ENCODE measurements at regions not wholly inside any gene's neighbourhood (a gene's known extent, or its start where the extent isn't known, plus 50 kb on each side); places are given as distances from the start of the nearest gene placed in this dataset.
A peak's percentile ranks its signal among the peaks of the same experiment; 100 is the strongest.

DNA sequence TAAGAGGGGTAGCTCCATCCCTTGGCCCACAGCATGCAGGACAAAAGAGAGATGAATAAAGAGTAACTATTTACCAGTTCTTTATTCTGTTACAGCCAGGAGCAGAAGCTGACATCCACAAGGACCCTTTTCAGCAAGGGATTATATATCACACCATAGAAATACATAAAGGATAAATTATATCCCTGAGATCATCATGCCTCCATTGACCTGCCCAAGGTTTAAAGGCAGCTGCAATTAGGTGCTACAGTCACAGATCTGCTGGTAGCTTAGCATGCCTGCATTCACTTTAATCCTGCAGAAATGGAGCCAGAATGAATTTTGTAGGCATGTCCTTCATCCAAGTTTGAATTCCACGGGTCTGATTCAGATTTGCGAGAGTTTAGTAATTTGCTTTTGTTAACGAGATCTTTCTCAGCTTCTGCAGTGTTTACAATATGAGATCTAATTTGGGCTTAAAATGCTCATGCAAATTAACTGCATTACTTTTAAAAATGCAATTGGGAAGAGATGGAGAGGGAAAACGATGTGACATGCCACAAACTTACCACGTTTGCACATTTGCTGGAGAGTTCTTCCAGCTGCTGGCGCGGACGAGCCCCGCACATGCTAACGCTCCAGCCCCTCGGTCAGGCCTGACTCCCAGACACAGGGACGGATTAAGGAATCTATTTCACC is 327.0 kb upstream of the NOCT start:
- DNase-seq (ENCODE audit: low spot score), result no peak

DNA sequence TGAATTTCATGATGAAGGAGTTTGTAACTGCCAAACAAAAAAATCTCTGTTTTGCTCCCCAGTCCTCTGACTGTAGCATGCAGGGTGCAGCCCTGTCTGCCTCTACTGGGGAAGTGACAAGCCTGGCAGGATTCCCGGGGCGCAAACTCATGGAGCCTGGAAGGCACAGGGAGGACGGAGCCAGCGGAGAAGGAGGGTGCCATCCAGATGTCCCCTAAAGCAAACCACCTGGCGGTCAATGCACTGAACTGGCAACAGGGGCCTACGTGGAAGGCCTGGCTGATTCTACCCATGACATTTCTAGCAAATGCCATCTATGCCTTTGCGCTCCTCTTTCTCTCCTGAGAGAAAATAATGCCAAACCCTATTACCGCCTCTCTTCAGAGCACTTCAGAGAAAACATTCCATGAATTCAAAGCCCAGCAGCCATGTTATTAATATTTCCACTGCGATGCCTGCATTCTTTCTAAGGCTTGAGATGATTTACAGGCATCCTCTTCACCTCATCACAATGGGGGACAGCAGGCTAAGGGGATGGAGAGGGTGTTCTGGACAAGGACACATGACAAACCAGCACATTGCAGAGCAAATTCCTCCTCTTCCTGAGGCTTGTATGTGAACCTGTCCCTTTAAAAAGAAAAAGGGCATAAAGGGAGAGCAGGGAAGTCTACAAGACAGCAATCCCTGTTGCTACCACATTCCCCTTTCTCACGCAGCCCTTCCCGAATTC is 329.3 kb upstream of the NOCT start:
- no peak for DNase-seq (ENCODE audit: low spot score)

DNA sequence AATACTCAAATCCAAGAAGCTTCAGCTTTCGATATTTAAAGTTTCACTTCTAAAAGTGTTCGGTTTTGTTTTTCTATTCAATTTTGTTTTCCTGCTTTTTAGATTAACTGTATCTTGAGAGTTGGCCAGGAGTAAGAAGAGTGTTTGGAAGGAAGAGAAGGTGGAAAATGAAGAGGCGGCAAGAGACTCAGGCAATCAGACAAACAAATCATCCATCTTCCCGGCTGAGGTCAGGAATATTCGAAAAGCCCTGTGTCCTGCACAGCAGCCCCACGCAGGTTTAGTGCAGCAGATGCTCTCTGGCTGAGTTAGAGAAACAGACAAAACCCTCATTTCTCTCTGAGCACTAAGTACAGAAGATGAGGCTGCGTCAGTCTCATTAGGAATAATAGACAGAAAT is 330.3 kb upstream of the NOCT start:
- no peak for DNase-seq (ENCODE audit: low spot score)

DNA sequence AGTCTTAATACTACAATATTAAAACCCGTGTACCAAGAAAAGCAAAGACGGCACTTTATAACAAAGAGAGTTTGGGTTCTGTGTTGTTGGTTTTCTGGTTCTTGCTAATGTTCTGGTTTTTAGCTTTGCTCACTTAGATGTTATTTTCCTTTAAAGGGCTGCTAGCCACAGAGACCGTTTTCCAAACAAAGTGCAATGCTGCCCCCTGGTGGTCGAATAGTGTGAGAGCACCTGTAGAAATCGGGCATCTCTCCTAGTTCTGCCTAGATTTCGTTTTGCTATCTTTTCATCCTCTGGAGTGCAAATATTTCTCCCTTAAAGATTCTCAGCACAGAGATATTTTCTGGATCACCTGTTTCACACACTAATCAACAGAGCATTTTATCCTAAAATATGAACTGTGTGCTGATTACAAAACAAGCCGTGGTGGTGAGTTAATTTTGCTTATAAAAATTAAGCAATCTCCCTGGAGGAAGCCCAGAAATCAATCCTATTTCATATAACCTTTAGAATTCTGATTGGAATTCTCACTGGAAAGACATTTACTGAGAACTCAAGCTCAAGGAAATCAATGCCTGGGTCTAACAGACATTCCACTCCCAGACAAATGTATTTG is 334.5 kb upstream of the NOCT start:
- peak; percentile 85 for DNase-seq (ENCODE audit: low spot score)

DNA sequence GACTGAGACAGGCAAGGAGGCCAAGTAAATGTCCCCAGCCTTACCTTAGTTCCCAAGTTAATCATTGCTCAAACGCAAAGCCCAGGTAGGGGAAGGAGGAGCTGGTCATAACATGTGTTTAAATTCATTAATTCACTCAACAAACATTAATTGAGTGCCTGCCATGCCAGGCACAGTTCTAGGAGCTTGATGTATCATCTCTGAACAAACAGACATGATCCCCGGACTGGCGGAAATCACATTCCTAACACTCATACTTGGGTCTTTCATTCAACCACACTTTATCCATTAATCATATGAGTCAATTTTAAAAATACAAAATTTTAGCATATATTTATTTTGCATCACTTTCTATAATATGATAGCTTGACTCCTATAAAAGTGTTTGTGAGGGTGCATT is 335.3 kb upstream of the NOCT start:
- no peak for DNase-seq (ENCODE audit: low spot score)

DNA sequence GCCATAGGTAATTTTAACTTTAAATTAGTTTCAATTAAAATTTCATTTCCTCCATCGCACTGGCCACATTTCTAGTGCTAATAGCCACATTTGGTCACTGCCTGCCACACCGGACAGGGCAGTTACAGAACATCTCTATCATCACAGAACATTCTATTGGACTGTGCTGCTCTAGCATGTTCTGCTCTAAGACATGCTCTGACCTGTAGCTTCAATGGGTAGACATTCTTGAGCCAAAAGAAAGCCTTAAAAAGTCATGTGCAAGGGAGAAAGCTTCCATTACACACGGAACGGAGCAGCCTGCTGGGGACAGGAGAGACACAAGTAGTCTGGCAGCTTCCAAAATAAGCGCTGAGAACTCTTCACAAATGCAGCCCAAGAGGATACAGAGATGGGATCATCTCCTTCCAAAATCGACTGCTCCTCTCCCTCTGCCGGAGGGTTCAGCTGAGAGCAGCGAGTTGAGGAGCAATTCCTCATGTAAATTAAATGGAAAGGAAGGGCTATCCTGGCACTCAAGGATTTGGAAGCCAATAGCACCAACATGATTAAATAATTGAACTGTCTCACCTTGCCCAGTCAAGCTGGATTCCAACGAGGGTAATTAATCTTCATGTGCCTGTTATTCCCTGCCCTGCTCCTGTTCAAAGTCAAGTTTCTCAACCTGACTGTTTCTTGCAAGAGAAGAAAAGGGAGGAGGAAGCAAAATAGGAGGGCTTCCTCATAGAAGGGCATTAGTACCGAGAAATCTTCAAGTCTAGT is 336.4 kb upstream of the NOCT start:
- DNase-seq (ENCODE audit: low spot score), result no peak

DNA sequence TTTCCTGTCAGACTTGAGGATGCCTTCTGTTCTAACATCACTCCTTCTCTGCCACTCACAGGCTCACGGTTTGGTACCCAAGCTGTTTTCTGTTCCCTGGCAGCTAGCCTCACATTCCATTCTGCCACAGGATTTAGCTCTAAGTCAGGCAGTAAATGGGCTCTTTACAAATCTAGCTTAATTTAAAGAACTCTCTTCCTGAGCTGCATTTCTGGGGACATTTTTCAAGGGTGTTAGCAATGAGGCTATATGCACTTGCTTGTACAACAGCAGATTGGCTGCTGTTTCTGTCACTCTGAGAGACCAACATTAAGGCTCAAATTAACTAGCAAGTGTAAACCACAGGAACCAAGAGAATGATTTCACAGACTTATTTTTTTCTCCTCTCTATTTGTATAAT is 337.8 kb upstream of the NOCT start:
- DNase-seq (ENCODE audit: low spot score), result no peak

DNA sequence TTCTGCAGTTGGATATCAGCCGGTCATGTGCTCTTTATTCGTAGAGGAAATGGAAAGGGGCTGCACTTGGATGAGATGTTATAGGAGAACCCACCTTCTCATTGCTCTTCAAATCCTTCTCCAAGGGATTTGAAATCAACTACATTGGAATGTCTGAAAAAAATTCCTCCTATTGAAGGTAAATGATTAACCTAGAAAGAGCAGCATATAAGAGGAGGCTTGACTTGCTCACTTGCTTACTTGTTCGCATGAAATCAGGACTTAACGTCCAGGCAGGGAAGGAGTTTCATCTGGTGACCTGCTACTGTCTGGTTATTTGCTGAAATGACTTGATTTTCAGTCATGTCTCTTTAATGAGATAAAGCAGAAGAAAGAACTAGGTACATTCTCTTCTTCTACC is 338.4 kb upstream of the NOCT start:
- DNase-seq (ENCODE audit: low spot score), result no peak

DNA sequence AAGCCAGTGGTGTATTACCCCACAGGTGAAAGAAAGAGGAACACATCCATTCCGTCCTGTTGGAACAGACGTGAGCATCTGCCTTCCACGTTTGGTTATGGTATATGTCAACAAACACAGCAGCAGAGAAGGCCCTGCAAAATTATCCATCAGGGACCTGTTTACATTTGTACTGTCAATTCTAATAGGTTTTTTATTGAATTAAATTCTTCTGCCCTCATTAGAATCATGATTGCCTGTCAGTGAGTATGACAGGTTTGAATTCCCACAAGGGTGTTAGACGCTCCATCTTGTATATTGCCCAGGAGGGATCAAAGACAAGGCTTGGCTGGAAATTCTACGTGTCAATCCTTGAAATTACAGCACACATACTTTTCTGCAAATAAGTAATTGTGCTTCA is 339.9 kb upstream of the NOCT start:
- no peak for DNase-seq (ENCODE audit: low spot score)

DNA sequence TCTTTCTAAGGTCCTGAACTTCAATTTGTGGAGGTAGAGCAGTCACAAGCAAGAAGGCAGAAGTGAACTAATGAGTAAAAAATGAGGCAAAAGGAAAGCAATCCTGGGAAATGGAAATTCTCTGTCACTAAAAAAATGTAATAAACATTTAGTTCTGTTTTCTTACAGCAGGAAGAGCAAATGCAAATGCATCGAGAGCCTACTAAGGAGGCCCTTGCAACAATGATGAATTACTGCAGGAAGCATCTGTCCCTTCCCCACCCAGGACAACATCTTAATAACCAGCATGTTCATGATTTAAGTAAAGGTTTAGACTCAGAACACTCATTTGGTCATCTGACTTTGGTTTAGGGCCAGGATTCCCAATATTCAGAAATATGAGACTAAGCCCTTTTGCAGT is 341.4 kb upstream of the NOCT start:
- no peak for DNase-seq (ENCODE audit: low spot score)

DNA sequence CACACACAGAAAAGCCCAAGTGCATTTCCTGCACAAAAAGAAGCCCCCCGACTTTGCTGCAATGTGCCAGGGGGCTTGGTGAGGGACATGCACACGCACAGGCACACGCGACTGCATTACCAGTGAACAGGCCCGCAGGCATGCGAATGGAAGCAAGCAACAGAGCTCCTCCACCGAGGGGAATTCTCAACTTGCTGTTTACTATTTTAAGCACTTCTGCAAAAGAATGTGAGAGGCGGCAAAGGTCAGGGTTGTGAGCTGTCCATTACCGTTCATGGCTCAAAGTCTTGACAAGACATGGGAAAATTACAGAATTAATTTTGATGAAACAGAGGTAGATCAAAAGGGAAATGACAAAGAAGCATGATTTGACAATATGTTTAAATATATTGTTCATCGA is 342.5 kb upstream of the NOCT start:
- DNase-seq (ENCODE audit: low spot score), result no peak

DNA sequence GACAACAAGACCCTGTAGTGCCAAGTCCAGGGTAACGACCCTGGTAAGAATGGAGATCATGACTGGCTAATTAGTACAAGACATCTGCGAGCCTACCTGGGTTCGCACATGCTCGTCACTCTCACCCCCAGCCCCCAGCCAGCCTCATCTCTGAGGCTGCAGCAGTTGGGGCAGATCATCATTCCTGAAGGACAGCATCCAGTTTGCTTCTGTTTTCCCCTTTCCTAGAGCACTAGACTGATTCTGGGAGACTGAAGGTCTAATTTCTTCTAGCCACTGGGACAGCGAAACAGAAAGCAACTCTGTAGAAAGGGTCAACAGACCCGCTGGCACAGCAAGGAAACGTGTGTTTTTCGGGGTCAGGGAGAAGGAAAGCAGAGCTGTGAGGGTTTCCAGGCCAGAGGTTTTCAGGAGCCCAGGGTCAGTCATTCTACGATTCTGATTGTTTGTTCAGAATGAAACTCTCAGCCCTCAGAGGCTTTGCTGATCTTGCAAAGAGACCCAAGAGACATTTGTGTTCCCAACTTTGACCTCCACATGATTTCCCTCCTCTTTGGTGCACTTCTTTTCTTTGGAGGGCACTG is 343.1 kb upstream of the NOCT start:
- DNase-seq (ENCODE audit: low spot score), result no peak

DNA sequence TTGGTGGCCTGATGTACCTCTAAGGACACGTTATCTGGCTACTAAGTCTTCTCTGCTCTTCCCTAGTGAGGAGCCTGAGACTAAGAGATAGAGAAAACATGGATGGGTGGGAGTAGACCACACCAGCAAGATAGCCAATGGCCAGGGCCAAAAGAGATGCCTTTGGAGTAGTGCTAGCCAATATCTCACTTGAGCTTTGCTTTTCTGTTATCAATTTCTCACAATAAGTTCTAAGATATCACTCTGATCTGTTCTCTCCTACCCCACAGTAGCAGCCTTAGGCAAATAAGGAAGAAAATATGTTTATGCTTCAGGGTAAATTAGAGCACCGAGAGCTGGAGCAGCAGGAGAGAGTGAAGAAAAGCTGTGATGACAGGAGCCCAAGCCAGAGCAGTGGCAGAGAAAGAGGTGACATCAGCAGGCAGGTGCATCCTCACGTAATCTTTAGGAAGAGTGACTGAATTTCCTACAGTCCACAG is 343.9 kb upstream of the NOCT start:
- no peak for DNase-seq (ENCODE audit: low spot score)

DNA sequence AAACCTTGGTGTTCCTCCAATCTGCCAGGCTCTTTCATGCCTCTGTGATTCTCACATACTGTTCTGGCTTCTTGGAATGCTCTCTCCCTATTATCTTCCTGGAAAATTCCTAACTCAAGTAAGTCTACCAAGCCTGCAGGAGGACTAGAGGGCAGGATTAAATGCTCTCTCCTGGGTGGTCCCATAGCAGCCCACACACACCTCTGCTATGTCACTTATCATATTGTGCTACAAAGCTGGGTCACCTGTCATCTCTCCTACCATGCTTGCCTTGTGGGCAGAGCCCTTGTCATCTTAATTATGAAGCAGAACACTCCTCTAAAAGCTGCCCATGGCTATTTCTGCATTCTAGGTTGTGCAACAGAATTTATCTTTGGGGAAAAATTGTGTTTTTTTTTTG is 344.5 kb upstream of the NOCT start:
- no peak for DNase-seq (ENCODE audit: low spot score)

DNA sequence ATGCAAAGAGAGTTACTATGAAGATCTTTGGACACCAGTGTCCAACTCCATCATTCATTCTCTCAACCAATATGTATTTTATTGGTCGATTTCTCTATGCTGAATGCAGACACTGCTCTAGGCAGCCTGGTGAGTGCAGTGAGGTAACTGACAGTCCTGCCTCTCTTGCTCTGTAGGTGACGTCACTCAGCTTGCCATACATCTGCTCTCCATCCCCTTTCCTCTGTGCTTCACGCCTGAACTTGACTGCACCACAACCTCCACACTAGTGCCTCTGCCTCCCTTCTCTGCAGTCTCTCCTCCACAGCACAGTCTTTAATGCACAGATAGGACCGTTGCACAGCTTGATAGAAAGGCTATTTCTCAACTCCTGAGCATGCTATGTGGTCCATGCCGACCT is 344.9 kb upstream of the NOCT start:
- DNase-seq (ENCODE audit: low spot score), result no peak

DNA sequence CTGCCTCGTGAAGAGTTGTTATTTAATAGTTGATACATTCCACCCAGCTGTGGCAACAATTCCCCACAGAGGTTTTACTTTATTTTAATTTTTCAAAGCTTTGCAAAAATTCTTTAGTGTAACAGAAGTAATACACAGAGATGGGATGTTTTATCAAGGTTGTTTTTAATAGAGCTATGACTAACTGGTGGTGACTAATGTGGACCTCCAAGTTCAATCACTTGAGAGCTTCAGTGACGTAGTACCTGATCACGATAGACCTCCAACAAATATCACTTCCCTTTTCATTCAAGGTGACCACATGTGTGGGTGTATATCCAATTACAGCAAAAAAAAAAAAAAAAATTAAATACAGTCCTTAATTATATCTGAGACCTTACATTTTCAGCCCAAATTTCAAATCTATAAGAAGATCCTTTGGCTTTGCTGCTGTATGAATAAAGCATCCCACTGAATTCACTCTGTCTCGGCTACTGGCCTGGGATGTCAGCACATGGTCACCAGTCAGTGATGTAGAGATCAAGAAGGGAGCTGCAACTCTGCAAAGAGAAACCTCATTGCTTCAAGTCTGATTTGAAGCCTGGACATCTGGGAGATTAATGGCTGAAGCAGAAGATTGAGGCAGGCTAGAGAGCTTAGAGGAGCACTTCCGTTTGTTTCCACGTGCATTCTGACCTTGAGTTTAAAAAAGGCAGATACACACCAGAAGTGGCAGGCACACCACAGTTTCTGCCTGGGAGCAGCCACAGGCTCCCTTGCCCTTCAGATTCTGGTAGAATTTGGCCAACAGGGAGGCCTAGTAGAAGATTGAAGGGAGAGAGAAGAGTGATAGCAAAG is 345.9 kb upstream of the NOCT start:
- no peak for DNase-seq (ENCODE audit: low spot score)

DNA sequence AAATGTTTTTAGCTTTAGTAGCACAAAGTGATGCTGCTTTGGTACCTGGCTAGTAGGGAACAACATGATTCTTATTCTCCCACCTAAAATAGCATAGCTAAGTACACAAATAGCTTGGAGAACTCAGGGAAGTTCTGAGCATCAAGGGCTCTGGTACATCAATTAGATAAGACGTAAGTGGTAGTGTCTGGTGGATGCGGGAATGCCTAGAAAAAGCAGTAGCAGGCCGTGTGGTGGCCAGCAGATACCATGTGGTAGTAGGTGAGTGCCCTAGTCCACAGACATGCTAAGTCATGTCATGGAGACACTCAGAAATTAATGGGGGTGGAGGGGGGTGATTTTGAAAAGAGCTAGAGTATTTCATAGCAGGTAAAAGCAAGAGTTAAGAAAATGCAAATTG is 347.3 kb upstream of the NOCT start:
- no peak for DNase-seq (ENCODE audit: low spot score)

DNA sequence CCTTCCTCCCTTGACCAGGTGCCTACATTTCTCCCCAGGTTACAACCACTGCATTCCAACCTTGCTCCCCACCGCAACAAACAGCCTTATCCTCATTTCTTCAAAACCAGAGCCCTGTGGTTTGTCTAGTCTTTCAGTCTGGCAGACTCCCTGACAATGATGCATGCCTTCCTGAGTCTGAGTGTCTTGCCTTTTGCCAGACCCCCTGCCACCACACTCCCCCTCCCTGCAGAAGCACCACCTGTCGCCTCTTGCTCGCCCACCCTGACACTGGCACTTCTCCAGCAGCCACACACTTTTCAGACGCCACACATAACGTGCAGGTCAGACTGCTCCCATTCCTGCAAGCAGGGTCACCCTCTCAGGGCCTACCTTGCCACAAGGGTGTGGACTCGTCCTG is 349.2 kb upstream of the NOCT start:
- no peak for DNase-seq (ENCODE audit: low spot score)

DNA sequence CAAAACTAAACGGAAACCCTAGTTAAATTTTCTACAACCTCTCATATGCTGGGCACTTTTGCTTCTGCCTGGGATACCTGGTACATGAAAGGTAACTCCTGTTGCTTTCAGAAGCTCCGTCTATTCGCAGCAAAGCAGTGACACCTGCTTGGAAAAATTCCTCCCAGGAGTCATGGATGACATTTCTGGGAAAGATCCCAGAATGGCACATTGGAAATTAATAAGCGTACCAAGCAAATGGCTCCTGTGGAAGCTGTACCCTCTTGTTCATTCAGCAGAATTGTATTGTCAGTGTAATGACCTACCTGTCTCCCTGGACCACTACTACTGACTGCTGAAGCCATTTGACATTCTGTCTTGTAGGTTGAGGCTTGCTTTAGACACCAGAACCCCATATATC is 349.7 kb upstream of the NOCT start:
- no peak for DNase-seq (ENCODE audit: low spot score)

DNA sequence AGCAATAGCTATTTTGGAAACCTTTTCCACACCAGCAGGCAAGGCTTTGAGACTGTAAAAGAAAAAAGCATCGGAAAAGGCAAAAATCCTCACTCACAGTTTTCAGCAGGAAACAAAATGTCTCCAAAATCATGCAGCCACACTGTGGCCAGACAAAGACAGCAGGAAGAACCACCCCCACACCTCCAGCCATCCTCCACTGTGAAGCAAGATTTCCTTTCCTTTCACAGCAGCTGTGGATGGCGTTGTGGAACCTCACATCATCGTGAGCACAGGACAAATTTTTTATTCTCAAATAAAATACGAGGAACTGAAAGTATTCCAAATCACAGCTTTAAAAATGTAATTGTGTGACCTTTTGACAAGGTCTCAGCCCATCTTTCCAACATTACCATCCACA is 351.7 kb upstream of the NOCT start:
- no peak for DNase-seq (ENCODE audit: low spot score)

DNA sequence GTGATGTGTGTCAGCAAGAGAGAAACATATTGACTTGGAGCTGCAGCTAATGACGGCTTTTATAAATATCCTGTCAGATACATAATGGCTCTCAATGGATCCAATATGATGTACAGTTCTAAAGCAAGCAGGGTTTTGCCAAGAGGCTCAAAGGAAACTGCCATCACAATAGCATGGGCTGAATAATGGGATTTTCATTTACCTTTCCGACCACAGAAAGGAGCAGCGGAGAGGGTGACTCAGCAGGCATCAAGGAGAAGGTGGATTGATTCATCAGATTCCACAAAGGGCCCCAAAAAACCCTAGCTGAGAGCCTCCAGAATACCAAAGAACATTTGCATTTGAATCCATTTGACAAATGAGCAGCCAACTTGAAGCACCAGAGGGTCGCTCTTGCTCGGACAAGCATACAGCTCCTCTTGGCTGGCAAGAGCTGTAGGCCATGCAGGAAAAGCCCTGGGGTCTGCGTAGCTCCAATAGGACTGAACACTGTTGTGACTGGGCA is 355.7 kb upstream of the NOCT start:
- peak; percentile 51 for DNase-seq (ENCODE audit: low spot score)
